HFFc6 (cell line): ENCODE measurements at regions not wholly inside any gene's neighbourhood (a gene's known extent, or its start where the extent isn't known, plus 50 kb on each side); places are given as distances from the start of the nearest gene placed in this dataset.
A peak's percentile ranks its signal among the peaks of the same experiment; 100 is the strongest.
"Not testable (repeated sequence)": the region's sequence is repeated elsewhere in the genome, so short reads cannot be mapped to it uniquely, and the experiment has no call there.

Experiments
- DNase-seq: peaks from one replicate; pipeline ENCODE4 v3.0.0-alpha.2; 2018
- H3K27ac Mint-ChIP-seq: 2 replicates; pipeline ENCODE4 v1.8.0; 2020; ENCODE audit warnings: mild to moderate bottlenecking, mixed read lengths
- H3K27me3 Mint-ChIP-seq: 2 replicates; pipeline ENCODE4 v1.8.0; 2021; ENCODE audit warnings: mild to moderate bottlenecking, moderate library complexity, mixed read lengths; ENCODE audit not compliant: insufficient read depth
- H3K36me3 Mint-ChIP-seq: 2 replicates; pipeline ENCODE4 v1.8.0; 2021; ENCODE audit warnings: low read depth, mixed read lengths
- H3K4me1 Mint-ChIP-seq: 2 replicates; pipeline ENCODE4 v1.8.0; 2020; ENCODE audit warnings: low read depth, mixed read lengths
- H3K4me3 Mint-ChIP-seq: 2 replicates; pipeline ENCODE4 v1.8.0; 2020; ENCODE audit warnings: mild to moderate bottlenecking, moderate library complexity, mixed read lengths
- H3K9me3 Mint-ChIP-seq: 2 replicates; pipeline ENCODE4 v1.8.0; 2020; ENCODE audit warnings: mild to moderate bottlenecking, mixed read lengths
- TF ChIP-seq, protein P1 (sequence below): fragments of 200-600 bp; sonication (generic); IDR thresholded peaks from 2 replicates; pipeline ENCODE4 v1.5.0; 2021; ENCODE audit warnings: antibody characterized with exemption, mild to moderate bottlenecking

DNA sequence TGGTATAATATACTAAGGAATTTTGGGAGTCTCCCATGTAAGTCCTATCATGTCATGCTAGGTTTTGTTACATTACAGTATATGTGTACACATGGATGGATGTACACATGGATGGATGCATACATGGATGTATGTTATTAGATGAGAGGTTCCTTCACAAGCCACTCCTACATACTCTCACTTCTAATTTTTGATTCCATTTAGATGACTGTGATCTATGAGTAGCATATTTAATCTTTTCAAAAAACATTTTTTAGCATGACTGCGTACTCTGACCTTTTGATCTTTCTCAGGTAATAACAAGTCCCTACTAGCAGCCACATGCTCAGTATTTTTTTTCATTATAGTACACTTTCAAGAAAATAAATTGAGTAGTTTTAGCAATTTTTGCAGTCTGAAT, 441.8 kb downstream of the SLITRK1 start:
- Mint-ChIP-seq H3K9me3 (peaks cover 7% of the 10 kb centered on the region; the same call in 1 of the 2 replicates), H3K4me1 (peaks cover 13% of the 10 kb centered on the region), H3K36me3 (peaks cover 14% of the 10 kb centered on the region), H3K4me3 (no peak overlapping the region), H3K27me3 (peaks cover 1% of the 10 kb centered on the region), H3K27ac (no peak overlapping the region)
- no peak for DNase-seq
- TF ChIP-seq, protein P1, sequence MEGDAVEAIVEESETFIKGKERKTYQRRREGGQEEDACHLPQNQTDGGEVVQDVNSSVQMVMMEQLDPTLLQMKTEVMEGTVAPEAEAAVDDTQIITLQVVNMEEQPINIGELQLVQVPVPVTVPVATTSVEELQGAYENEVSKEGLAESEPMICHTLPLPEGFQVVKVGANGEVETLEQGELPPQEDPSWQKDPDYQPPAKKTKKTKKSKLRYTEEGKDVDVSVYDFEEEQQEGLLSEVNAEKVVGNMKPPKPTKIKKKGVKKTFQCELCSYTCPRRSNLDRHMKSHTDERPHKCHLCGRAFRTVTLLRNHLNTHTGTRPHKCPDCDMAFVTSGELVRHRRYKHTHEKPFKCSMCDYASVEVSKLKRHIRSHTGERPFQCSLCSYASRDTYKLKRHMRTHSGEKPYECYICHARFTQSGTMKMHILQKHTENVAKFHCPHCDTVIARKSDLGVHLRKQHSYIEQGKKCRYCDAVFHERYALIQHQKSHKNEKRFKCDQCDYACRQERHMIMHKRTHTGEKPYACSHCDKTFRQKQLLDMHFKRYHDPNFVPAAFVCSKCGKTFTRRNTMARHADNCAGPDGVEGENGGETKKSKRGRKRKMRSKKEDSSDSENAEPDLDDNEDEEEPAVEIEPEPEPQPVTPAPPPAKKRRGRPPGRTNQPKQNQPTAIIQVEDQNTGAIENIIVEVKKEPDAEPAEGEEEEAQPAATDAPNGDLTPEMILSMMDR: no peak

DNA sequence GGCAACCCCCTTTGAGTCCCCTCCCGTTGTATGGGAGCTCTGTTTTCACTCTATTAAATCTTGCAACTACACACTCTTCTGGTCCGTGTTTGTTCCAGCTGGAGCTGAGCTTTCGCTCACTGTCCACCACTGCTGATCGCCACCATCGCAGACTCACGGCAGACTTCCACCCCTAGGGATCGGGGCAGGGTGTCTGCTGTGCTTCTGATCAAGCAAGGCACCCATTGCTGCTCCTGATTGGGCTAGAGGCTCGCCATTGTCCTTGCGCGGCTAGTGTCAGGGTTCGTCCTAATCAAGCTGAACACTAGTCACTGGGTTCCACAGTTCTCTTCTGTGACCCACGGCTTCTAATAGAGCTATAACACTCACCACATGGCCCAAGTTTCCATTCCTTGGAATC, 442.8 kb downstream of the SLITRK1 start:
- DNase-seq, H3K27ac Mint-ChIP-seq, H3K27me3 Mint-ChIP-seq, H3K4me3 Mint-ChIP-seq, H3K36me3 Mint-ChIP-seq, H3K9me3 Mint-ChIP-seq: not testable (repeated sequence)
- H3K4me1 Mint-ChIP-seq: peaks cover 13% of the 10 kb centered on the region

DNA sequence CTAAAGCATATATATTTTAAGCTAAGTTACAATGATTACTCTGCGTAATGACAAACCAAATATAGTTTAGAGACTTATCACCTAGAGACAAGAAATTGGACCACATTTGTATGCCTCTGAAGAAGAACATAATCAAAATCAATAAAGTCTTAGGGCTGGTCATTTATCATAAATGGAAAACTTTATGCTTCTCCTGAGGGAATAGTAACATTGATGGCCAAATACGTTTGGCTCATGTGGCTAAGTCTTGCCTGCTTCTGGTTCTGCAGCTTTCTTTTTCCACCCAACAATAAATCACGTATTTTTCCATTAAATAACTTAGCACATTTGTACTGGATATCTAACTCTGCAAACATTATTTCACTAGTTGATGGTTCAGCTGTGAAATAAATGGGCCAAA, 458.4 kb downstream of the SLITRK1 start:
- Mint-ChIP-seq H3K4me1 (no peaks in the 10 kb centered on the region), H3K27me3 (no peaks in the 10 kb centered on the region; the same call in 1 of the 2 replicates), H3K27ac (no peak overlapping the region), H3K4me3 (no peak overlapping the region), H3K9me3 (peaks cover 16% of the 10 kb centered on the region), H3K36me3 (peaks cover 20% of the 10 kb centered on the region)
- no peak for DNase-seq
- TF ChIP-seq, protein P1: no peak

DNA sequence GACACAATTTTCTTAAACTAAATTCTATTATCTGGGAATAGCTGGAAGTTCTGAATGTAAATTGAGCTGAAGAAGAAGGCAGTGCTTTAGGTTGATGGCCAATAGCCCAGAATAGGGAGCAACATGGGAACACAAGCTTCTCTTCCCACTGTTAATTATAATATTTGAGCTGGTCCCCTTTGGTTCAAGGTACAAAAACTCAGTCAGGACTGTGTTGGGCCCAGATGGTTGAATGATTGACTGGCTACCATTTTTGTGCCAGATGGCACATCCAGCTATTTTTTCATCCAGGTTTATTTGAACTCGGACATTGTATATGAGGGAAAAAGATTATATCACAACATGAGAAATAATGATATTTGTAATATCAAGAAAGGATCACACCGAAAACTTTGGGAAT, 458.9 kb downstream of the SLITRK1 start:
- no peak overlapping the region for H3K27ac Mint-ChIP-seq
- H3K4me1 Mint-ChIP-seq: no peaks in the 10 kb centered on the region
- H3K36me3 Mint-ChIP-seq: peaks cover 20% of the 10 kb centered on the region
- TF ChIP-seq, protein P1: no peak
- no peak for DNase-seq
- H3K4me3 Mint-ChIP-seq: no peak overlapping the region
- peaks cover 16% of the 10 kb centered on the region for H3K9me3 Mint-ChIP-seq
- H3K27me3 Mint-ChIP-seq: no peaks in the 10 kb centered on the region; the same call in 1 of the 2 replicates

DNA sequence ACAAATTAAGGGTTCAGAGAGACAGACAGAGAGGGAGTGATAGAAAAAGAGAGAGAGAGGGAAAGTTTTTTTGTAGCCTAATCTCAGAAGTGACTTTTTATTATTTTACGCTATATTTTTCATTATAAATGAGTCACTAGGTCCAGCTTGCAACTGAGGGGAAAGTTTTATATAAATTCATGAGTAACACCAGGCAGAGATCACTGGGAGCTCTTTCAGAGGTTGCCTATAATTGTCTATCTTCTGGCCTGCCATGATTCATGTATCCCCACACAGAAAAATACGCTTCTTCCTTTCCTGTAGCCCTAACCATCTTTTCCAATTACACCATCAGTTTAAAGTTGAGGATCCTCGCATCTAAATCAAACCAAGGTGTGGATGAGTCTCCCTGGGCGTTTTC, 467.9 kb downstream of the SLITRK1 start:
- peaks cover 12% of the 10 kb centered on the region for H3K4me1 Mint-ChIP-seq
- DNase-seq: peak; percentile 4
- no peak overlapping the region for H3K4me3 Mint-ChIP-seq
- H3K27me3 Mint-ChIP-seq: no peaks in the 10 kb centered on the region
- TF ChIP-seq, protein P1: no peak
- H3K27ac Mint-ChIP-seq: no peak overlapping the region
- no peaks in the 10 kb centered on the region for H3K9me3 Mint-ChIP-seq
- H3K36me3 Mint-ChIP-seq: no peaks in the 10 kb centered on the region

DNA sequence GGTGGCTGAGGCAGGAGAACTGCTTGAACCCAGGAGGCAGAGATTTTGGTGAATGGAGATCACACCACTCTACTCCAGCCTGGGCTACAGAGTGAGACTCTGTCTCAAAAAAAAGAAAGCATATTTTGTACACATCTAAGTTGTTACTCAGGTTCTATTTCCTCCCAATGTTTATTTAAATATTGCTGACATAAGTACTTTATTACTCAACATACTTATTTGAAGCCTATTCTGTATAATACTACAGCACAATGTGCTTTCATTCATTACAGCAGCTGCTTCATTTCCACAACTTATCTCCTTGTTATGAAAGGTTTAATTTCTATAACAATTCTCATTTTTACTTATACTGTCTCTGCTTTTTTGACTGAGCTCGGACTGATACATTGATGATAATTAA, 495.7 kb downstream of the SLITRK1 start:
- no peak overlapping the region for H3K27ac Mint-ChIP-seq
- no peaks in the 10 kb centered on the region for H3K36me3 Mint-ChIP-seq
- no peaks in the 10 kb centered on the region for H3K9me3 Mint-ChIP-seq
- DNase-seq: no peak
- TF ChIP-seq, protein P1: no peak
- H3K4me1 Mint-ChIP-seq: no peaks in the 10 kb centered on the region; the same call in 1 of the 2 replicates
- no peaks in the 10 kb centered on the region for H3K27me3 Mint-ChIP-seq
- H3K4me3 Mint-ChIP-seq: no peak overlapping the region
